ENCODE measurements at regions not wholly inside any gene's neighbourhood (a gene's known extent, or its start where the extent isn't known, plus 50 kb on each side); places are given as distances from the start of the nearest gene placed in this dataset.

- TF ChIP-seq CTCF (conservative IDR thresholded peaks at IDR 0.05; ENCODE audit: low read depth, low read length) (no peak), EZH2 (IDR thresholded peaks at IDR 0.05; ENCODE audit: low read length, unreplicated experiment) (no peak), EZH2phosphoT487 (IDR thresholded peaks at IDR 0.05; ENCODE audit: borderline replicate concordance, low read length) (no peak)
These were observed 143.1 kb downstream of the AHR start for GRCh38 chr7:17441557-17441956.

Measured in PC-3 (cell line).